Endothelial cell of umbilical vein (primary cell): ENCODE measurements at regions not wholly inside any gene's neighbourhood (a gene's known extent, or its start where the extent isn't known, plus 50 kb on each side); places are given as distances from the start of the nearest gene placed in this dataset.

Source experiments
- BruUV-seq: library from RNA; stranded (reverse); fragments of 400-500 nt; replicated peaks from 2 replicates; lab custom pipeline; 2021; lab: Mats Ljungman, UMichigan
- CTCF ChIA-PET: fragments of 300-600, 350-600 bp; sonication (Branson Sonifier 250); formaldehyde crosslinking; loops from one replicate; lab custom pipeline; 2021; ENCODE audit warnings: antibody characterized with exemption, inconsistent platforms; lab: Charles Lee
- POLR2A ChIA-PET: fragments of 300-600, 350-600 bp; sonication (Branson Sonifier 250); formaldehyde crosslinking; loops from one replicate; lab custom pipeline; 2021; ENCODE audit warnings: antibody characterized with exemption, inconsistent platforms; lab: Charles Lee
- DNase-seq: peaks from one replicate; pipeline ENCODE4 v3.0.0-alpha.2; 2011; ENCODE audit warnings: low read depth, low spot score
- FAIRE-seq: peaks from 2 replicates; lab custom pipeline; 2011; peaks lifted over from hg19 to GRCh38; lab: Jason Lieb, UNC
- H2AFZ ChIP-seq: 2 replicates; pipeline ENCODE4 v1.6.0; 2012; ENCODE audit warnings: low read depth, low read length, control low read depth, inconsistent platforms
- H3K27ac ChIP-seq: 2 replicates; pipeline ENCODE4 v1.5.1; 2011; ENCODE audit warnings: low read depth, mild to moderate bottlenecking, control low read depth, low read length, moderate library complexity; ENCODE audit not compliant: insufficient read depth
- H3K27me3 ChIP-seq, 2 experiments: 2 replicates each; pipeline versions ENCODE4 v1.6.0 to v1.6.1; 2011; ENCODE audit warnings: low read length in 2 of 2, mixed read lengths in 1 of 2; ENCODE audit not compliant: control insufficient read depth in 2 of 2, insufficient read depth in 2 of 2
- H3K36me3 ChIP-seq, 2 experiments: 2 replicates in 1 of 2; 3 replicates in 1 of 2; pipeline ENCODE4 v1.5.1; 2011; ENCODE audit warnings: low read length in 2 of 2, mild to moderate bottlenecking in 1 of 2, moderate library complexity in 1 of 2; ENCODE audit not compliant: control insufficient read depth in 2 of 2, insufficient read depth in 2 of 2; ENCODE audit errors: extremely low read depth in 1 of 2
- H3K4me1 ChIP-seq: 3 replicates; pipeline ENCODE4 v1.5.1; 2011; ENCODE audit warnings: mild to moderate bottlenecking, low read length; ENCODE audit not compliant: control insufficient read depth, insufficient read depth; ENCODE audit errors: extremely low read depth
- H3K4me2 ChIP-seq: 2 replicates; pipeline ENCODE4 v1.6.1; 2011; ENCODE audit warnings: low read length, control low read depth, mixed read lengths; ENCODE audit not compliant: insufficient read depth
- H3K4me3 ChIP-seq, 3 experiments: fragments of 200-600 bp in 1 of 3; sonication (generic), shearing (Covaris generic) in 1 of 3; replicated peaks in 1 of 3; 2 replicates each; pipeline ENCODE4 v1.5.1; 2011 to 2016; ENCODE audit warnings: control low read depth in 3 of 3, low read length in 3 of 3, mild to moderate bottlenecking in 2 of 3, inconsistent platforms in 1 of 3, low read depth in 1 of 3, moderate library complexity in 1 of 3; ENCODE audit not compliant: insufficient read depth in 1 of 3
- H3K79me2 ChIP-seq: 2 replicates; pipeline ENCODE4 v1.6.0; 2012; ENCODE audit warnings: low read length, inconsistent platforms; ENCODE audit not compliant: control insufficient read depth, insufficient read depth
- H3K9ac ChIP-seq: replicated peaks from 2 replicates; pipeline ENCODE3; 2011; ENCODE audit warnings: low read length, control low read depth; ENCODE audit not compliant: insufficient read depth; ENCODE audit errors: extremely low read depth
- H3K9me1 ChIP-seq: replicated peaks from 3 replicates; pipeline ENCODE4 v1.6.0; 2011; ENCODE audit warnings: mild to moderate bottlenecking, low read length; ENCODE audit not compliant: control insufficient read depth, insufficient read depth; ENCODE audit errors: extremely low read depth
- H3K9me3 ChIP-seq: replicated peaks from 2 replicates; pipeline ENCODE4 v1.5.1; 2012; ENCODE audit warnings: low read length, inconsistent platforms; ENCODE audit not compliant: control insufficient read depth, insufficient read depth
- H4K20me1 ChIP-seq: replicated peaks from 2 replicates; pipeline ENCODE3; 2011; ENCODE audit warnings: mild to moderate bottlenecking, low read length; ENCODE audit not compliant: control insufficient read depth, insufficient read depth; ENCODE audit errors: extremely low read depth
- CTCF ChIP-seq, 2 donors: IDR thresholded peaks; 1 replicate in 1 of 2; 2 replicates in 1 of 2; pipeline ENCODE4 v1.5.1; 2011; ENCODE audit warnings: low read length in 2 of 2, mild to moderate bottlenecking in 2 of 2, moderate library complexity in 2 of 2, control low read depth in 1 of 2, inconsistent platforms in 1 of 2, low read depth in 1 of 2; ENCODE audit not compliant: insufficient read depth in 1 of 2; ENCODE audit errors: extremely low read depth in 1 of 2
- EZH2 ChIP-seq: IDR thresholded peaks from 2 replicates; pipeline ENCODE4 v1.6.1; 2012; ENCODE audit warnings: borderline replicate concordance, low read depth, mild to moderate bottlenecking, moderate library complexity, low read length, inconsistent platforms; ENCODE audit not compliant: severe bottlenecking
- FOS ChIP-seq: IDR thresholded peaks from 2 replicates; pipeline ENCODE4 v1.6.1; 2011; ENCODE audit warnings: mild to moderate bottlenecking, low read length, moderate library complexity, borderline replicate concordance; ENCODE audit not compliant: insufficient read depth
- GATA2 ChIP-seq: IDR thresholded peaks from 2 replicates; pipeline ENCODE4 v1.7.0; 2011; ENCODE audit warnings: low read depth, mild to moderate bottlenecking, moderate library complexity, mixed read lengths, low read length; ENCODE audit not compliant: insufficient read length, insufficient read depth
- JUN ChIP-seq: IDR thresholded peaks from 2 replicates; pipeline ENCODE4 v1.6.1; 2011; ENCODE audit warnings: borderline replicate concordance, low read depth; ENCODE audit not compliant: insufficient read length, insufficient read depth
- MYC ChIP-seq: IDR thresholded peaks from one replicate; pipeline ENCODE4 v1.6.1; 2011; ENCODE audit warnings: mild to moderate bottlenecking, low read depth, low read length
- POLR2A ChIP-seq: IDR thresholded peaks from 2 replicates; pipeline ENCODE4 v1.6.1; 2012; ENCODE audit warnings: low read depth, mild to moderate bottlenecking, control low read depth, low read length
- POLR2AphosphoS5 ChIP-seq: IDR thresholded peaks from 2 replicates; pipeline ENCODE4 v1.6.1; 2012; ENCODE audit warnings: low read depth, mild to moderate bottlenecking, control low read depth, low read length, moderate library complexity; ENCODE audit not compliant: insufficient read depth
- dilution Hi-C: fragments of 300-500 bp; cut with MboI; formaldehyde crosslinking; loops from one replicate; pipeline ENCODE4 v1.15.0; 2019; ENCODE audit warnings: low sequenced_read_pairs; ENCODE audit not compliant: extremely low pct_ligation_motif_present
- intact Hi-C: fragments of 100-400 bp; cut with micrococcal nuclease; formaldehyde crosslinking; loops from one replicate; pipeline ENCODE4 v1.10.0; 2022
- TF ChIP-seq, protein P1 (sequence below): IDR thresholded peaks from 2 replicates; pipeline ENCODE4 v1.6.1; 2011; ENCODE audit not compliant: insufficient read depth, insufficient read length

- Histone ChIP-seq H3K4me2 (no peak overlapping the region), H2AFZ (no peak overlapping the region), H3K4me3 (no peak overlapping the region), H3K36me3 (no peaks in the 10 kb centered on the region), H3K9me1 (no peaks in the 10 kb centered on the region), H3K9ac (no peak overlapping the region), H3K9me3 (no peaks in the 10 kb centered on the region), H3K4me1 (no peaks in the 10 kb centered on the region), H3K27me3 (peaks cover 0 to 8% of the 10 kb centered on the region in 2 experiments), H3K27ac (no peak overlapping the region), H3K79me2 (no peaks in the 10 kb centered on the region), H4K20me1 (no peaks in the 10 kb centered on the region)
- intact Hi-C loops, result no loop called here
- TF ChIP-seq, protein P1, sequence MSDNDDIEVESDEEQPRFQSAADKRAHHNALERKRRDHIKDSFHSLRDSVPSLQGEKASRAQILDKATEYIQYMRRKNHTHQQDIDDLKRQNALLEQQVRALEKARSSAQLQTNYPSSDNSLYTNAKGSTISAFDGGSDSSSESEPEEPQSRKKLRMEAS, result no peak
- TF ChIP-seq MYC, result no peak
- no peak for TF ChIP-seq GATA2
- TF ChIP-seq JUN, result no peak
- no peak for TF ChIP-seq CTCF (IDR thresholded peaks at IDR 0.05; ENCODE audit: extremely low read depth in 1 of 2, insufficient read depth in 1 of 2, low read depth in 1 of 2, low read length in 2 of 2)
- TF ChIP-seq POLR2A, result no peak
- dilution Hi-C loops, result no loop called here
- FAIRE-seq (no peak), DNase-seq (no peak)
- CTCF ChIA-PET, result interaction anchor here (1.3 to 3.0 kb wide), 2 partner anchors 14 to 17 kb away, joined by 3 to 22 read pairs; no protein-coding TSS in a partner anchor
- POLR2A ChIA-PET, result no interaction called here
- BruUV-seq, result no TSS peak
Measured at GRCh38 chr1:36590264-36590663, 107.6 kb upstream of the CSF3R start.

- no peak for FAIRE-seq
- Histone ChIP-seq H3K27me3 (peaks cover 0 to 8% of the 10 kb centered on the region in 2 experiments), H4K20me1 (no peaks in the 10 kb centered on the region), H3K9me1 (no peaks in the 10 kb centered on the region), H3K4me1 (no peaks in the 10 kb centered on the region), H3K36me3 (no peaks in the 10 kb centered on the region), H3K9me3 (no peaks in the 10 kb centered on the region), H3K4me2 (no peak overlapping the region), H3K4me3 (no peak overlapping the region), H3K9ac (no peak overlapping the region), H3K79me2 (no peaks in the 10 kb centered on the region), H3K27ac (no peak overlapping the region), H2AFZ (no peak overlapping the region)
- POLR2A ChIA-PET, result no interaction called here
- intact Hi-C loops, result no loop called here
- dilution Hi-C loops, result no loop called here
- no peak for DNase-seq
- TF ChIP-seq, protein P1, result no peak
- TF ChIP-seq GATA2 (no peak), FOS (no peak), EZH2 (no peak), POLR2A (no peak), MYC (no peak), CTCF (IDR thresholded peaks at IDR 0.05; ENCODE audit: extremely low read depth in 1 of 2, insufficient read depth in 1 of 2, low read depth in 1 of 2, low read length in 2 of 2) (no peak), JUN (no peak), POLR2AphosphoS5 (no peak)
- CTCF ChIA-PET, result interaction anchor here (3.0 kb wide), 1 partner anchor 13 kb away, joined by 22 read pairs; no protein-coding TSS in a partner anchor
- no TSS peak for BruUV-seq
Measured at GRCh38 chr1:36588972-36589371, 106.3 kb upstream of the CSF3R start.
